HG03060 (cell line): ENCODE measurements at regions not wholly inside any gene's neighbourhood (a gene's known extent, or its start where the extent isn't known, plus 50 kb on each side); places are given as distances from the start of the nearest gene placed in this dataset.
"Not testable (repeated sequence)": the region's sequence is repeated elsewhere in the genome, so short reads cannot be mapped to it uniquely, and the experiment has no call there.

Experiments
- ATAC-seq: cut with Tn5 transposase; IDR thresholded peaks from one replicate; pipeline ENCODE4 v1.9.1; 2021; ENCODE audit warnings: low read depth, moderate number of reproducible peaks; ENCODE audit not compliant: unreplicated experiment

- no peak for ATAC-seq
Measured at GRCh38 chr9:38198140-38198539, 129.1 kb upstream of the SHB start.

GRCh38 chr9:38196714-38197113, 127.7 kb upstream of the SHB start:
- ATAC-seq = no peak

GRCh38 chr9:38195737-38196161, 126.7 kb upstream of the SHB start:
- no peak for ATAC-seq

- no peak for ATAC-seq
Measured at GRCh38 chr9:38194870-38195269, 125.8 kb upstream of the SHB start.

- ATAC-seq = no peak
Measured at GRCh38 chr9:38192731-38193265, 123.8 kb upstream of the SHB start.

- ATAC-seq = no peak
Measured at GRCh38 chr9:38186404-38187115, 117.5 kb upstream of the SHB start.

- ATAC-seq = no peak
Measured at GRCh38 chr9:38185647-38186403, 116.8 kb upstream of the SHB start.

- no peak for ATAC-seq
Measured at GRCh38 chr9:38183994-38184568, 115.1 kb upstream of the SHB start.

GRCh38 chr9:38182321-38182720, 113.3 kb upstream of the SHB start:
- ATAC-seq = no peak

GRCh38 chr9:38181866-38182265, 112.8 kb upstream of the SHB start:
- ATAC-seq = no peak

- no peak for ATAC-seq
Measured at GRCh38 chr9:38181232-38181631, 112.2 kb upstream of the SHB start.

GRCh38 chr9:38180656-38181055, 111.6 kb upstream of the SHB start:
- ATAC-seq = no peak

- no peak for ATAC-seq
Measured at GRCh38 chr9:38179965-38180364, 110.9 kb upstream of the SHB start.

GRCh38 chr9:38178237-38178636, 109.2 kb upstream of the SHB start:
- no peak for ATAC-seq

GRCh38 chr9:38177680-38178079, 108.7 kb upstream of the SHB start:
- ATAC-seq = no peak

- ATAC-seq = no peak
Measured at GRCh38 chr9:38176251-38176650, 107.2 kb upstream of the SHB start.

- no peak for ATAC-seq
Measured at GRCh38 chr9:38175423-38175822, 106.4 kb upstream of the SHB start.

- no peak for ATAC-seq
Measured at GRCh38 chr9:38172586-38172985, 103.6 kb upstream of the SHB start.

- no peak for ATAC-seq
Measured at GRCh38 chr9:38171926-38172325, 102.9 kb upstream of the SHB start.

GRCh38 chr9:38171538-38171884, 102.5 kb upstream of the SHB start:
- ATAC-seq = no peak

- ATAC-seq = not testable (repeated sequence)
Measured at GRCh38 chr9:38170763-38171537, 101.9 kb upstream of the SHB start.
